K562 (cell line): ENCODE measurements at regions not wholly inside any gene's neighbourhood (a gene's known extent, or its start where the extent isn't known, plus 50 kb on each side); places are given as distances from the start of the nearest gene placed in this dataset.
A peak's percentile ranks its signal among the peaks of the same experiment; 100 is the strongest.

Source experiments
- ADNP ChIP-seq: fragments of 200-800 bp; sonication (Bioruptor generic); IDR thresholded peaks from 2 replicates; pipeline ENCODE4 v1.6.1; 2016; ENCODE audit warnings: missing genetic modification characterization, missing compliant biosample characterization
- ATF7 ChIP-seq: fragments of 450-650 bp; IDR thresholded peaks from 2 replicates; pipeline ENCODE4 v1.7.1; 2014; ENCODE audit warnings: mild to moderate bottlenecking, moderate library complexity
- ELK1 ChIP-seq: sonication (generic); formaldehyde crosslinking; IDR thresholded peaks from 2 replicates; pipeline ENCODE4 v1.8.1; 2022; ENCODE audit warnings: missing genetic modification reagents
- FOSL1 ChIP-seq: fragments of 200-800 bp; sonication (Bioruptor generic); conservative IDR thresholded peaks from 2 replicates; pipeline ENCODE4 v1.6.1; 2016; ENCODE audit warnings: missing genetic modification characterization, missing compliant biosample characterization
- FOXJ2 ChIP-seq: fragments of 200-800 bp; sonication (Bioruptor generic); IDR thresholded peaks from 2 replicates; pipeline ENCODE4 v1.6.1; 2016; ENCODE audit warnings: missing genetic modification characterization, missing compliant biosample characterization
- KLF10 ChIP-seq: fragments of 250-450 bp; sonication (Bioruptor Pico); IDR thresholded peaks from 2 replicates; pipeline ENCODE4 v1.6.1; 2021; ENCODE audit warnings: matching md5 sums
- LEF1 ChIP-seq: fragments of 450-650 bp; IDR thresholded peaks from 2 replicates; pipeline ENCODE4 v1.6.1; 2016; ENCODE audit warnings: mild to moderate bottlenecking
- MAFK ChIP-seq: IDR thresholded peaks from 2 replicates; pipeline ENCODE4 v1.6.1; 2011; ENCODE audit warnings: low read length, improper control_type of control experiment
- MBD1 ChIP-seq: fragments of 250-450 bp; sonication (Bioruptor Pico); IDR thresholded peaks from 2 replicates; pipeline ENCODE4 v1.8.0; 2022; ENCODE audit warnings: inconsistent platforms
- MCM5 ChIP-seq: fragments of 450-650 bp; IDR thresholded peaks from 2 replicates; pipeline ENCODE4 v1.6.1; 2016; ENCODE audit warnings: low read depth
- MEIS2 ChIP-seq: fragments of 450-650 bp; IDR thresholded peaks from 2 replicates; pipeline ENCODE4 v1.6.1; 2014; ENCODE audit warnings: mild to moderate bottlenecking; ENCODE audit not compliant: partially characterized antibody
- RAD21 ChIP-seq, 2 experiments: fragments of 250-450 bp in 1 of 2; fragments of 450-650 bp in 1 of 2; sonication (Bioruptor Pico) in 1 of 2; formaldehyde crosslinking in 1 of 2; IDR thresholded peaks in 1 of 2; conservative IDR thresholded peaks in 1 of 2; 2 replicates each; pipeline versions ENCODE4 v1.4.0 to v1.8.0; 2020 to 2022; ENCODE audit warnings: mild to moderate bottlenecking in 2 of 2, moderate library complexity in 1 of 2
- SMARCB1 ChIP-seq: IDR thresholded peaks from 2 replicates; pipeline ENCODE4 v1.6.1; 2011; ENCODE audit warnings: improper control_type of control experiment, low read depth; ENCODE audit not compliant: insufficient read length
- THRB ChIP-seq: fragments of 450-650 bp; formaldehyde crosslinking; conservative IDR thresholded peaks from 2 replicates; pipeline ENCODE4 v1.4.0; 2022; ENCODE audit warnings: mild to moderate bottlenecking, missing genetic modification characterization
- TSC22D4 ChIP-seq: fragments of 450-650 bp; IDR thresholded peaks from 2 replicates; pipeline ENCODE4 v1.6.1; 2016; ENCODE audit warnings: missing genetic modification characterization, missing biosample characterization, control low read depth
- ZNF24 ChIP-seq: fragments of 450-650 bp; IDR thresholded peaks from 2 replicates; pipeline ENCODE4 v1.6.1; 2016
- ZNF431 ChIP-seq: sonication (generic); formaldehyde crosslinking; IDR thresholded peaks from 2 replicates; pipeline ENCODE4 v1.8.0; 2022; ENCODE audit warnings: mild to moderate bottlenecking, missing genetic modification reagents
- TF ChIP-seq, protein P1 (sequence below), 2 experiments: fragments of 450-650 bp in 1 of 2; sonication (generic) in 1 of 2; formaldehyde crosslinking in 1 of 2; IDR thresholded peaks in 1 of 2; conservative IDR thresholded peaks in 1 of 2; 2 replicates each; pipeline versions ENCODE4 v1.6.1 to v1.8.1; 2016 to 2023; ENCODE audit warnings: mild to moderate bottlenecking in 2 of 2, moderate library complexity in 2 of 2, inconsistent platforms in 1 of 2, missing genetic modification reagents in 1 of 2
- TF ChIP-seq, protein P2 (sequence below): sonication (generic); formaldehyde crosslinking; IDR thresholded peaks from 2 replicates; pipeline ENCODE4 v1.5.0; 2020; ENCODE audit warnings: missing genetic modification reagents
- TF ChIP-seq, protein P3 (sequence below): fragments of 250-450 bp; sonication (Bioruptor Pico); IDR thresholded peaks from 2 replicates; pipeline ENCODE4 v1.5.0; 2020; ENCODE audit warnings: mild to moderate bottlenecking
- TF ChIP-seq, protein P4 (sequence below): fragments of 450-650 bp; formaldehyde crosslinking; IDR thresholded peaks from 2 replicates; pipeline ENCODE4 v1.4.0; 2020; ENCODE audit warnings: mild to moderate bottlenecking, moderate library complexity

DNA sequence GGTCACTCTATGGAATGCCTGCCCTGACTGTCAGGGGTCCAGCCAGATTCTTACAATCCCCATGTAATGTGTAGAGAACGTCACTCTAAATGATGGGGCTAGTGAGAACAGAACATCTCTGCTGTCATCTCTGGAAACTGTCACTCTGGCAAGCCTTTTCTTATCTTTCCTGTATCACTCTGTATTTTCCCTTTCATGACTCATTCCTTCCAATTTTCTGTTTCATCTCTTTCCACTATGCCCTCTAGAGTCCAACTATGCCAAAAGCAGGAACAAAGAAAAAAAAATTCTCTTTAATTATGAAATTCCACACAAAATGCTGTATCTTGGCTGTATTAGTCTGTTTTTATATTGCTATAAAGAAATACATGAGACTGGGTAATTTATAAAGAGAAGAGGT lies 608.8 kb downstream of the ADCYAP1 start (continued):
- TF ChIP-seq, protein P1, sequence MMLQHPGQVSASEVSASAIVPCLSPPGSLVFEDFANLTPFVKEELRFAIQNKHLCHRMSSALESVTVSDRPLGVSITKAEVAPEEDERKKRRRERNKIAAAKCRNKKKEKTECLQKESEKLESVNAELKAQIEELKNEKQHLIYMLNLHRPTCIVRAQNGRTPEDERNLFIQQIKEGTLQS (IDR thresholded peaks at IDR 0.05), result peak; percentile 96
- TF ChIP-seq, protein P1 (CRISPR knock-in tag; conservative IDR thresholded peaks at IDR 0.05), result no peak
- TF ChIP-seq, protein P2, sequence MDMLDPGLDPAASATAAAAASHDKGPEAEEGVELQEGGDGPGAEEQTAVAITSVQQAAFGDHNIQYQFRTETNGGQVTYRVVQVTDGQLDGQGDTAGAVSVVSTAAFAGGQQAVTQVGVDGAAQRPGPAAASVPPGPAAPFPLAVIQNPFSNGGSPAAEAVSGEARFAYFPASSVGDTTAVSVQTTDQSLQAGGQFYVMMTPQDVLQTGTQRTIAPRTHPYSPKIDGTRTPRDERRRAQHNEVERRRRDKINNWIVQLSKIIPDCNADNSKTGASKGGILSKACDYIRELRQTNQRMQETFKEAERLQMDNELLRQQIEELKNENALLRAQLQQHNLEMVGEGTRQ (CRISPR knock-in tag), result no peak
- TF ChIP-seq ATF7 (peak; percentile 78), LEF1 (no peak), KLF10 (CRISPR knock-in tag) (no peak), MAFK (peak; percentile 12; the same call in 1 of the 2 replicates), MBD1 (no peak), FOXJ2 (tag) (0 out of 2 replicates have a peak, but pooled peaks have one; percentile 55), RAD21 (CRISPR knock-in tag; conservative IDR thresholded peaks at IDR 0.05 in 1 of 2, IDR thresholded peaks at IDR 0.05 in 1 of 2) (peak; percentile 67 to 70), TSC22D4 (tag) (no peak), THRB (no peak), SMARCB1 (no peak), ZNF24 (no peak), MCM5 (no peak), ELK1 (no peak), ADNP (tag) (0 out of 2 replicates have a peak, but pooled peaks have one; percentile 12), MEIS2 (peak; percentile 78), ZNF431 (CRISPR knock-in tag) (no peak), FOSL1 (tag) (peak; percentile 99)
- TF ChIP-seq, protein P3, sequence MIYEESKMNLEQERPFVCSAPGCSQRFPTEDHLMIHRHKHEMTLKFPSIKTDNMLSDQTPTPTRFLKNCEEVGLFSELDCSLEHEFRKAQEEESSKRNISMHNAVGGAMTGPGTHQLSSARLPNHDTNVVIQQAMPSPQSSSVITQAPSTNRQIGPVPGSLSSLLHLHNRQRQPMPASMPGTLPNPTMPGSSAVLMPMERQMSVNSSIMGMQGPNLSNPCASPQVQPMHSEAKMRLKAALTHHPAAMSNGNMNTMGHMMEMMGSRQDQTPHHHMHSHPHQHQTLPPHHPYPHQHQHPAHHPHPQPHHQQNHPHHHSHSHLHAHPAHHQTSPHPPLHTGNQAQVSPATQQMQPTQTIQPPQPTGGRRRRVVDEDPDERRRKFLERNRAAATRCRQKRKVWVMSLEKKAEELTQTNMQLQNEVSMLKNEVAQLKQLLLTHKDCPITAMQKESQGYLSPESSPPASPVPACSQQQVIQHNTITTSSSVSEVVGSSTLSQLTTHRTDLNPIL (CRISPR knock-in tag), result no peak
- TF ChIP-seq, protein P4, sequence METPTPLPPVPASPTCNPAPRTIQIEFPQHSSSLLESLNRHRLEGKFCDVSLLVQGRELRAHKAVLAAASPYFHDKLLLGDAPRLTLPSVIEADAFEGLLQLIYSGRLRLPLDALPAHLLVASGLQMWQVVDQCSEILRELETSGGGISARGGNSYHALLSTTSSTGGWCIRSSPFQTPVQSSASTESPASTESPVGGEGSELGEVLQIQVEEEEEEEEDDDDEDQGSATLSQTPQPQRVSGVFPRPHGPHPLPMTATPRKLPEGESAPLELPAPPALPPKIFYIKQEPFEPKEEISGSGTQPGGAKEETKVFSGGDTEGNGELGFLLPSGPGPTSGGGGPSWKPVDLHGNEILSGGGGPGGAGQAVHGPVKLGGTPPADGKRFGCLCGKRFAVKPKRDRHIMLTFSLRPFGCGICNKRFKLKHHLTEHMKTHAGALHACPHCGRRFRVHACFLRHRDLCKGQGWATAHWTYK (CRISPR knock-in tag), result no peak
